Osteoblast (primary cell): ENCODE measurements at regions not wholly inside any gene's neighbourhood (a gene's known extent, or its start where the extent isn't known, plus 50 kb on each side); places are given as distances from the start of the nearest gene placed in this dataset.

Source experiments
- DNase-seq: peaks from one replicate; pipeline ENCODE4 v3.0.0; 2011; ENCODE audit warnings: low spot score, mixed read lengths; ENCODE audit not compliant: insufficient read length; ENCODE audit errors: missing footprints
- H2AFZ ChIP-seq: 2 replicates; pipeline ENCODE4 v1.6.0; 2011; ENCODE audit warnings: mild to moderate bottlenecking, low read length
- H3K27ac ChIP-seq: 2 replicates; pipeline ENCODE4 v1.5.1; 2011; ENCODE audit warnings: mild to moderate bottlenecking, low read depth, low read length, moderate library complexity
- H3K27me3 ChIP-seq: 2 replicates; pipeline ENCODE4 v1.6.0; 2012; ENCODE audit warnings: mild to moderate bottlenecking, control low read depth, inconsistent platforms, low read length, moderate library complexity; ENCODE audit not compliant: insufficient read depth
- H3K36me3 ChIP-seq: 2 replicates; pipeline ENCODE4 v1.5.1; 2011; ENCODE audit warnings: mild to moderate bottlenecking, low read length, control low read depth, moderate library complexity; ENCODE audit not compliant: insufficient read depth
- H3K4me1 ChIP-seq: 2 replicates; pipeline ENCODE4 v1.5.1; 2011; ENCODE audit warnings: mild to moderate bottlenecking, low read length, control low read depth, moderate library complexity; ENCODE audit not compliant: insufficient read depth
- H3K4me2 ChIP-seq: 2 replicates; pipeline ENCODE4 v1.6.0; 2011; ENCODE audit warnings: mild to moderate bottlenecking, low read length; ENCODE audit not compliant: insufficient read depth
- H3K4me3 ChIP-seq: fragments of 200-600 bp; sonication (generic); 3 replicates; pipeline ENCODE4 v1.5.1; 2012; ENCODE audit warnings: mild to moderate bottlenecking, low read length, inconsistent platforms; ENCODE audit not compliant: insufficient read depth
- H3K79me2 ChIP-seq: 2 replicates; pipeline ENCODE4 v1.6.0; 2012; ENCODE audit warnings: mild to moderate bottlenecking, low read length, control low read depth, inconsistent platforms; ENCODE audit not compliant: insufficient read depth
- H3K9me3 ChIP-seq: 2 replicates; pipeline ENCODE4 v1.5.1; 2011; ENCODE audit warnings: low read depth, low read length, control low read depth
- H4K20me1 ChIP-seq: 2 replicates; pipeline ENCODE4 v1.6.0; 2012; ENCODE audit warnings: mild to moderate bottlenecking, low read length, control low read depth; ENCODE audit not compliant: insufficient read depth
- CTCF ChIP-seq: IDR thresholded peaks from 2 replicates; pipeline ENCODE4 v1.5.1; 2011; ENCODE audit warnings: mild to moderate bottlenecking, low read depth, low read length, moderate library complexity; ENCODE audit errors: extremely low read depth

- no peak overlapping the region for H3K4me3 ChIP-seq
- no peaks in the 10 kb centered on the region for H3K9me3 ChIP-seq
- no peaks in the 10 kb centered on the region for H3K4me1 ChIP-seq
Measured at GRCh38 chr16:13394488-13394887, 493.1 kb downstream of the SHISA9 start.

GRCh38 chr16:13397126-13397525 lies 495.7 kb downstream of the SHISA9 start:
- Histone ChIP-seq H3K36me3 (no peaks in the 10 kb centered on the region), H3K79me2 (no peaks in the 10 kb centered on the region), H3K27me3 (no peaks in the 10 kb centered on the region), H3K4me2 (no peak overlapping the region), H3K9me3 (no peaks in the 10 kb centered on the region), H2AFZ (no peak overlapping the region), H4K20me1 (no peaks in the 10 kb centered on the region), H3K4me1 (no peaks in the 10 kb centered on the region), H3K4me3 (no peak overlapping the region), H3K27ac (no peak overlapping the region)
- TF ChIP-seq CTCF: no peak
- no peak for DNase-seq

More at GRCh38 chr16:13394488-13394887, 493.1 kb downstream of the SHISA9 start:
- DNase-seq: no peak
- Histone ChIP-seq H3K27me3 (no peaks in the 10 kb centered on the region), H4K20me1 (no peaks in the 10 kb centered on the region), H3K79me2 (no peaks in the 10 kb centered on the region), H3K4me2 (no peak overlapping the region), H3K27ac (no peak overlapping the region), H3K36me3 (no peaks in the 10 kb centered on the region), H2AFZ (no peak overlapping the region)
- no peak for TF ChIP-seq CTCF

GRCh38 chr16:13401641-13402040 lies 500.2 kb downstream of the SHISA9 start:
- Histone ChIP-seq H3K27ac (no peak overlapping the region), H4K20me1 (no peaks in the 10 kb centered on the region), H3K4me2 (no peak overlapping the region), H3K4me1 (no peaks in the 10 kb centered on the region), H2AFZ (no peak overlapping the region), H3K4me3 (no peak overlapping the region), H3K36me3 (no peaks in the 10 kb centered on the region), H3K79me2 (no peaks in the 10 kb centered on the region), H3K9me3 (no peaks in the 10 kb centered on the region), H3K27me3 (no peaks in the 10 kb centered on the region)
- no peak for DNase-seq
- TF ChIP-seq CTCF: no peak

- Histone ChIP-seq H3K27me3 (no peaks in the 10 kb centered on the region), H4K20me1 (no peaks in the 10 kb centered on the region), H3K4me3 (no peak overlapping the region), H2AFZ (no peak overlapping the region), H3K27ac (no peak overlapping the region), H3K4me1 (no peaks in the 10 kb centered on the region), H3K9me3 (no peaks in the 10 kb centered on the region), H3K36me3 (no peaks in the 10 kb centered on the region), H3K79me2 (no peaks in the 10 kb centered on the region), H3K4me2 (no peak overlapping the region)
- no peak for TF ChIP-seq CTCF
- DNase-seq: no peak
Measured at GRCh38 chr16:13402601-13403000, 501.2 kb downstream of the SHISA9 start.
